AG04450 (cell line): ENCODE measurements at regions not wholly inside any gene's neighbourhood (a gene's known extent, or its start where the extent isn't known, plus 50 kb on each side); places are given as distances from the start of the nearest gene placed in this dataset.

Source experiments
- CTCF ChIA-PET: fragments of 300-600, 350-600 bp; formaldehyde crosslinking; extraction: SDS; loops from one replicate; lab custom pipeline; 2022; ENCODE audit warnings: antibody characterized with exemption, inconsistent platforms; lab: Charles Lee
- POLR2A ChIA-PET: fragments of 350-600 bp; formaldehyde crosslinking; extraction: SDS; loops from one replicate; lab custom pipeline; 2021; ENCODE audit warnings: antibody characterized with exemption, inconsistent platforms; lab: Yijun Ruan, JAX
- DNase-seq: peaks from one replicate; pipeline ENCODE4 v3.0.0-alpha.2; 2011; ENCODE audit warnings: low read depth, low spot score
- H3K27ac ChIP-seq: one replicate; pipeline ENCODE4 v1.5.1; 2012; ENCODE audit warnings: low read depth, low read length, control low read depth
- H3K27me3 ChIP-seq: one replicate; pipeline ENCODE4 v1.6.0; 2012; ENCODE audit warnings: low read length; ENCODE audit not compliant: control insufficient read depth, insufficient read depth
- H3K4me3 ChIP-seq: 2 replicates; pipeline ENCODE4 v1.5.1; 2011; ENCODE audit warnings: mild to moderate bottlenecking, low read depth, low read length, control low read depth
- H3K9me3 ChIP-seq: 2 replicates; pipeline ENCODE4 v1.5.1; 2012; ENCODE audit warnings: low read length; ENCODE audit not compliant: control insufficient read depth, insufficient read depth
- TF ChIP-seq, protein P1 (sequence below): IDR thresholded peaks from 2 replicates; pipeline ENCODE4 v1.5.1; 2011; ENCODE audit warnings: low read depth, low read length, control low read depth, inconsistent platforms

GRCh38 chr4:27703771-27704170 lies 843.1 kb downstream of the STIM2 start:
- ChIA-PET CTCF (no interaction called here), POLR2A (no interaction called here)
- no peak for DNase-seq
- Histone ChIP-seq H3K27me3 (no peaks in the 10 kb centered on the region), H3K4me3 (no peak overlapping the region), H3K9me3 (no peaks in the 10 kb centered on the region), H3K27ac (no peak overlapping the region)
- TF ChIP-seq, protein P1, sequence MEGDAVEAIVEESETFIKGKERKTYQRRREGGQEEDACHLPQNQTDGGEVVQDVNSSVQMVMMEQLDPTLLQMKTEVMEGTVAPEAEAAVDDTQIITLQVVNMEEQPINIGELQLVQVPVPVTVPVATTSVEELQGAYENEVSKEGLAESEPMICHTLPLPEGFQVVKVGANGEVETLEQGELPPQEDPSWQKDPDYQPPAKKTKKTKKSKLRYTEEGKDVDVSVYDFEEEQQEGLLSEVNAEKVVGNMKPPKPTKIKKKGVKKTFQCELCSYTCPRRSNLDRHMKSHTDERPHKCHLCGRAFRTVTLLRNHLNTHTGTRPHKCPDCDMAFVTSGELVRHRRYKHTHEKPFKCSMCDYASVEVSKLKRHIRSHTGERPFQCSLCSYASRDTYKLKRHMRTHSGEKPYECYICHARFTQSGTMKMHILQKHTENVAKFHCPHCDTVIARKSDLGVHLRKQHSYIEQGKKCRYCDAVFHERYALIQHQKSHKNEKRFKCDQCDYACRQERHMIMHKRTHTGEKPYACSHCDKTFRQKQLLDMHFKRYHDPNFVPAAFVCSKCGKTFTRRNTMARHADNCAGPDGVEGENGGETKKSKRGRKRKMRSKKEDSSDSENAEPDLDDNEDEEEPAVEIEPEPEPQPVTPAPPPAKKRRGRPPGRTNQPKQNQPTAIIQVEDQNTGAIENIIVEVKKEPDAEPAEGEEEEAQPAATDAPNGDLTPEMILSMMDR = no peak

DNA sequence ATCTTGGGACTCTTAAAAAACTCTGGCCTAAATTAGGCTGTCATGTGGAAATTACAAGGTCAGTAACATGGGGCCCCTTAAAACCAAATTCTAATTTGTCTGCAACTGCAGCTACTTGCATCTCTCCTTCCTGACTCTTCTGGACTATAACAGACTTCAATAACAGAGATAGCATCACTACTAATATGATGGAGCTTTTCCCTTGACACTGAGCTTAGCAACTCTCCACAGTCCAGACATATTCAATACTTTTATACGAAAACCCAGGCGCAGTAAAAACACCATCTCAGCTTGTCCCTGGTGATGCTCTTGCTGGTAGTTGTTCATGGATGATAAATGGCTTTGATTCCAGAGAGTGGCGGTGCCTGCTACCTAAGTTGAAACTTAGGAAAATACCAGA lies 850.4 kb downstream of the STIM2 start:
- no peak for DNase-seq
- POLR2A ChIA-PET = no interaction called here
- Histone ChIP-seq H3K9me3 (no peaks in the 10 kb centered on the region), H3K27me3 (no peaks in the 10 kb centered on the region), H3K4me3 (no peak overlapping the region), H3K27ac (no peak overlapping the region)
- TF ChIP-seq, protein P1 = no peak
- CTCF ChIA-PET = no interaction called here

GRCh38 chr4:27714073-27714472 lies 853.4 kb downstream of the STIM2 start:
- POLR2A ChIA-PET = no interaction called here
- no peak for DNase-seq
- CTCF ChIA-PET = no interaction called here
- no peaks in the 10 kb centered on the region for H3K9me3 ChIP-seq
- H3K4me3 ChIP-seq = no peak overlapping the region
- TF ChIP-seq, protein P1 = no peak
- no peaks in the 10 kb centered on the region for H3K27me3 ChIP-seq
- H3K27ac ChIP-seq = no peak overlapping the region

GRCh38 chr4:27716693-27717430 lies 856.2 kb downstream of the STIM2 start:
- Histone ChIP-seq H3K9me3 (no peaks in the 10 kb centered on the region), H3K27me3 (no peaks in the 10 kb centered on the region), H3K4me3 (no peak overlapping the region), H3K27ac (no peak overlapping the region)
- ChIA-PET CTCF (interaction anchor here (0.9 kb wide), 1 partner anchor 82 kb away, joined by 3 read pairs; no protein-coding TSS in a partner anchor), POLR2A (no interaction called here)
- no peak for DNase-seq
- TF ChIP-seq, protein P1 = no peak

DNA sequence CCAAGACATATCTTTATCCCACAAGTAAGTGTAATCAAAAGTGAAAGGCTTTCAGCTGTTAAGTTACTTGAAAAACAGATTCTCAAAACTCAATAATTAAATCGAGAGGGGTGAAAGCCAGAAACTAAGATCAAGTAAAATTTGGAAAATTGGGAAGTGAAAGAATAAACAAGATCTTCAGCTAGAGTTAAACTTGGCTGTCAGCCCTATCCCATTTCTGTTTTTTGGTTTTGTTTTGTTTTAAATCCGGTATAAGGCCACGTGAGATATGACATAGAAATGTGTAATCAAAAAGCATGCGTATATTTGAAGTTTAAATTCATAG lies 856.8 kb downstream of the STIM2 start:
- CTCF ChIA-PET = interaction anchor here (0.9 kb wide), 1 partner anchor 81 kb away, joined by 3 read pairs; no protein-coding TSS in a partner anchor
- POLR2A ChIA-PET = no interaction called here
- Histone ChIP-seq H3K27ac (no peak overlapping the region), H3K4me3 (no peak overlapping the region), H3K9me3 (no peaks in the 10 kb centered on the region), H3K27me3 (no peaks in the 10 kb centered on the region)
- TF ChIP-seq, protein P1 = no peak
- DNase-seq = no peak
